Gastroesophageal sphincter (tissue), 4 donors: ENCODE measurements at regions not wholly inside any gene's neighbourhood (a gene's known extent, or its start where the extent isn't known, plus 50 kb on each side); places are given as distances from the start of the nearest gene placed in this dataset.

ENCODE experiments used
- ATAC-seq: fragments of 150-250 bp; one replicate; pipeline ENCODE4 v1.9.1; 2016; ENCODE audit warnings: mild to moderate bottlenecking, moderate library complexity
- H3K27ac ChIP-seq, 4 donors: fragments of 200-600 bp; sonication (generic) in 3 of 4; 1 replicate in 3 of 4; 2 replicates in 1 of 4; pipeline ENCODE4 v1.5.1; 2016 to 2019
- H3K27me3 ChIP-seq: fragments of 200-600 bp; sonication (generic); one replicate; pipeline ENCODE4 v1.5.1; 2019
- H3K36me3 ChIP-seq, 2 donors: fragments of 200-600 bp; sonication (generic); one replicate each; pipeline ENCODE4 v1.5.1; 2019; ENCODE audit warnings: control low read depth in 1 of 2
- H3K4me1 ChIP-seq, 3 donors: fragments of 200-600 bp; sonication (generic); 1 replicate in 2 of 3; 2 replicates in 1 of 3; pipeline ENCODE4 v1.5.1; 2016 to 2019; ENCODE audit warnings: control low read depth in 2 of 3
- H3K4me3 ChIP-seq, 2 donors: fragments of 200-600 bp; sonication (generic); one replicate each; pipeline ENCODE4 v1.5.1; 2019; ENCODE audit warnings: mild to moderate bottlenecking in 1 of 2, moderate library complexity in 1 of 2
- H3K9me3 ChIP-seq, 3 donors: fragments of 200-600 bp; sonication (generic); one replicate each; pipeline ENCODE4 v1.5.1; 2017 to 2019; ENCODE audit warnings: control low read depth in 2 of 3
- EP300 ChIP-seq: sonication (generic); formaldehyde crosslinking; IDR thresholded peaks from one replicate; pipeline ENCODE4 v1.6.1; 2017; ENCODE audit warnings: antibody characterized with exemption, mild to moderate bottlenecking
- POLR2A ChIP-seq, 2 donors: fragments of 450-650 bp; IDR thresholded peaks; one replicate each; pipeline ENCODE4 v1.6.1; 2017; ENCODE audit warnings: antibody characterized with exemption in 2 of 2, mild to moderate bottlenecking in 2 of 2, moderate library complexity in 1 of 2
- POLR2AphosphoS5 ChIP-seq: sonication (generic); formaldehyde crosslinking; IDR thresholded peaks from one replicate; pipeline ENCODE4 v1.6.1; 2017; ENCODE audit warnings: antibody characterized with exemption
- WGBS, 2 donors: methylation state at CpG; one replicate each; pipeline ENCODE4 v1.1.5; 2018; ENCODE audit warnings: low coverage in 1 of 2; 5-methylcytosine and 5-hydroxymethylcytosine counted together
- TF ChIP-seq, protein P1 (sequence below), 4 experiments: fragments of 200-600 bp in 2 of 4; fragments of 450-650 bp in 2 of 4; sonication (generic) in 1 of 4; IDR thresholded peaks; one replicate each; pipeline ENCODE4 v1.5.1; 2017 to 2019; ENCODE audit warnings: antibody characterized with exemption in 4 of 4, mild to moderate bottlenecking in 2 of 4, moderate library complexity in 2 of 4

DNA sequence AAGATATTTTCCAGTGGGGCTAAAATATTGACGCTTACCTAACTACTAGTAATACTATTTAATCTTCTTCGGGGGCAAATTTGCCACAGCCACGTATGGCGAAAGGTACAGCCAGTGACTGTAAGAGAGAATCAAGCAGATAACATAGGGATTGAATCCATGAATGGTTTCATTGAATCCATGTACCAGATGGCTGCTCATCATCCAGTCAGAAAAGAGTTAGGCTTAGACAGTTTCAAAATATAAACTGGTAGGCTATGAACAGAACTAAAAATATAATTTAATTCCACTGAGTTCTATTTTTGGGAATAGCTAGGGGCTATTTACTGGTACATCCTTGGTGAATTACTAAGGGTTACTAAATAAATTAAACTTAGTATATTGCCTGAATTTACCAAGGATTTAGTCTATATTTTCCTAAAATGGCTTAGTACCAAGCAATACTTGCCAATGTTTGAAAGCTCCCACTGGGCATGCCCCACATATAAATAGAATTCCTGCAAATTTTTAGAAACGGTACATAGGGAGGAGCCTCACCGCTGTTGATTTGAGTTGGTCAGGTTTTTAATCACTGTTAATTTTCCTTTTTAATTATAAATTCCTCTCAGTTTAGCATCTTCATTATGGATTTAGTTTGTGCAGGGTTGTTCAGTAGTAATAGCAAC lies 55.8 kb upstream of the VLDLR start:
- Histone ChIP-seq H3K4me3 (no peak overlapping the region), H3K27me3 (no peaks in the 10 kb centered on the region), H3K4me1 (peaks cover 3 to 12% (median 3%) of the 10 kb centered on the region in 3 donors), H3K27ac (no peak overlapping the region), H3K9me3 (no peaks in the 10 kb centered on the region), H3K36me3 (no peaks in the 10 kb centered on the region)
- TF ChIP-seq POLR2AphosphoS5: no peak
- no peak for TF ChIP-seq EP300
- no peak for TF ChIP-seq POLR2A (IDR thresholded peaks at IDR 0.05)
- TF ChIP-seq, protein P1, sequence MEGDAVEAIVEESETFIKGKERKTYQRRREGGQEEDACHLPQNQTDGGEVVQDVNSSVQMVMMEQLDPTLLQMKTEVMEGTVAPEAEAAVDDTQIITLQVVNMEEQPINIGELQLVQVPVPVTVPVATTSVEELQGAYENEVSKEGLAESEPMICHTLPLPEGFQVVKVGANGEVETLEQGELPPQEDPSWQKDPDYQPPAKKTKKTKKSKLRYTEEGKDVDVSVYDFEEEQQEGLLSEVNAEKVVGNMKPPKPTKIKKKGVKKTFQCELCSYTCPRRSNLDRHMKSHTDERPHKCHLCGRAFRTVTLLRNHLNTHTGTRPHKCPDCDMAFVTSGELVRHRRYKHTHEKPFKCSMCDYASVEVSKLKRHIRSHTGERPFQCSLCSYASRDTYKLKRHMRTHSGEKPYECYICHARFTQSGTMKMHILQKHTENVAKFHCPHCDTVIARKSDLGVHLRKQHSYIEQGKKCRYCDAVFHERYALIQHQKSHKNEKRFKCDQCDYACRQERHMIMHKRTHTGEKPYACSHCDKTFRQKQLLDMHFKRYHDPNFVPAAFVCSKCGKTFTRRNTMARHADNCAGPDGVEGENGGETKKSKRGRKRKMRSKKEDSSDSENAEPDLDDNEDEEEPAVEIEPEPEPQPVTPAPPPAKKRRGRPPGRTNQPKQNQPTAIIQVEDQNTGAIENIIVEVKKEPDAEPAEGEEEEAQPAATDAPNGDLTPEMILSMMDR (IDR thresholded peaks at IDR 0.05): no peak
- WGBS, 2 donors: 79 to 83% methylated on average over 6 of the region's 6 CpGs
- ATAC-seq: no peak

DNA sequence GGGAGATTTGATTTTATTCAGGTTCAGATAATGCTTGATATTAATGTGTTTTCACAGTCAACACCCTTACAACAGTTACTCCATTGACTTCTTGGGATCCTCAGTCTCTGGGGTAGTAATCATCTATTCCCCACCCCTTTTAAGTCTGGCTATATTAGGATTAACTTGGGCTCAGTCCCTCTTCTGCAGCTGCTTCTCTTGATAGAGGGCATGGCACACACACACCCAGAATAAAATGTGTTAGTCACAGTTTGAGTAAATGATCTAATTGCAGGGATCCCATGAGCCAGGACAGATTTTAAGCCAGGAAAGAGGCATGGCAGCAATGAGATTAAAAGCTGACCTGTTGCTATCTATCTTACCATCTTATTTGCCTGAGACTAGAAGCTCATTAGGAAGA lies 53.7 kb upstream of the VLDLR start:
- H3K4me1 ChIP-seq: peaks cover 3 to 16% (median 9%) of the 10 kb centered on the region in 3 donors
- H3K27me3 ChIP-seq: no peaks in the 10 kb centered on the region
- no peak for TF ChIP-seq POLR2AphosphoS5
- TF ChIP-seq, protein P1 (IDR thresholded peaks at IDR 0.05): no peak
- TF ChIP-seq POLR2A (IDR thresholded peaks at IDR 0.05): no peak
- no peak for TF ChIP-seq EP300
- no peak overlapping the region for H3K27ac ChIP-seq
- no peak for ATAC-seq
- H3K4me3 ChIP-seq: no peak overlapping the region
- H3K36me3 ChIP-seq: no peaks in the 10 kb centered on the region
- H3K9me3 ChIP-seq: no peaks in the 10 kb centered on the region

DNA sequence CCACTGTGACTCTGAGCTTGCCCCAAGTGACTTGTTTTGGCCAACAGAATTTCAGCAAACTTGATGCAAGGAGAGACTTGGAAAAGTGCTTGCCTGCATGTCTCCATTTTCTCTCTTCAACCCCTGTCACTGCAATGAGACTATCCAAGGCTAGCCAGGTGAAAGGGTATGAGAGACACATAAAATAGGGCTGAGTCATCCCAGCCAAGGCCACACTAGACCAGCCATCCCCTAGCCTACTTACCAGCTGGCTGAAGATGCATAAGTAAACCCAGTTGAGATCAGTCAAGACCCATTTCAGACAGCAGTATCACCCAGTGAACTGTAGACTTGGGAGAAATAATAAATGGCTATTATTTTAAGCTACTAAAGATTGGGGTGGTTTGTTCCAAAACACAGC lies 52.9 kb upstream of the VLDLR start:
- peaks cover 3 to 16% (median 9%) of the 10 kb centered on the region in 3 donors for H3K4me1 ChIP-seq
- H3K27me3 ChIP-seq: no peaks in the 10 kb centered on the region
- TF ChIP-seq, protein P1 (IDR thresholded peaks at IDR 0.05): no peak
- TF ChIP-seq EP300 (no peak), POLR2A (IDR thresholded peaks at IDR 0.05) (no peak), POLR2AphosphoS5 (no peak)
- H3K9me3 ChIP-seq: no peaks in the 10 kb centered on the region
- no peak overlapping the region for H3K4me3 ChIP-seq
- H3K27ac ChIP-seq: no peak overlapping the region
- H3K36me3 ChIP-seq: no peaks in the 10 kb centered on the region
- ATAC-seq: no peak

DNA sequence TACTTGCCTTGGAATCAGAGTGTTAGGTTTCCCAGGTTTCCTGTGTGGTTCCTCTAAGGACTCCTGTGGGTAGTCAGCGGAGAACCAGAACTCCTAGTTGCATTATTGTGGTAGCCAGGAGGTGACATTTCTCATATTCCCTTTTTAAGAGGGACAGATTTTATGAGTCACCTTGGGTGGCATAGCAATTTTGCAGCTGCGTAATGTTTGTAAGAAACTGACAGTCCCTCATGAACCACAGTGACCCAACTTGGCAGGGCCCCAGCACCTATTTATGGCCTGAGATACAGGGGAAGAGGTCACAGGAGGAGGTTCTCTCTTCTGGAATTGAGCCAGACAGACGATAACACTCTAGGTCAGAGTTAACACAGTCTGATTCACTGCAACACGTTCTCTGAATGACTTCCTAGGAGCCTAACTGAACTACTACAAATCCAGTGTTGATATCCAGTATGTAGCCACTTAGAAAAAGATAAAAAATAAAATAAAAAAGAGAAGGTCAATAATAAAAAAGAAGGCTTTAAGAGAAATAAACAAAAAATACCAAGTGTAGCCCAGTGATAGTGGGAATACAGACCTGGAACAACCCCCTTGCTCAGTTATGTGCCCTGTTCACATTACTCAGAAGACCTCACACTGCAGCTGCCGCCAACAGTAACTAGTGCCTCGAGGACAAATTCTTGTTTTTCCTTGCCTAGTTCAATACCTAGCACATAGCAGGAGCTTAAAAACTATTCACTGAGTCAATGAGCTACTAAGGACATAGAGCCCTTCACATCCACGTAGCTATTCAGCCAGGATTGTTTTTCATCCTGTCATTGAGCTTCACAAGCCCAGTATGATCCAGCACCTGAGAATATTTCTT lies 50.7 kb upstream of the VLDLR start:
- H3K4me3 ChIP-seq: no peak overlapping the region
- no peak overlapping the region for H3K27ac ChIP-seq
- peaks cover 3 to 16% (median 9%) of the 10 kb centered on the region in 3 donors for H3K4me1 ChIP-seq
- H3K36me3 ChIP-seq: no peaks in the 10 kb centered on the region
- TF ChIP-seq EP300 (no peak), POLR2AphosphoS5 (peak; percentile 92)
- TF ChIP-seq, protein P1 (IDR thresholded peaks at IDR 0.05): no peak
- no peaks in the 10 kb centered on the region for H3K9me3 ChIP-seq
- ATAC-seq: peak; percentile 77
- WGBS, 2 donors: 28 to 35% methylated on average over 5 to 7 of the region's 7 CpGs
- H3K27me3 ChIP-seq: no peaks in the 10 kb centered on the region
